Testis (tissue), 2 donors: ENCODE measurements at regions not wholly inside any gene's neighbourhood (a gene's known extent, or its start where the extent isn't known, plus 50 kb on each side); places are given as distances from the start of the nearest gene placed in this dataset.
"Not testable (repeated sequence)": the region's sequence is repeated elsewhere in the genome, so short reads cannot be mapped to it uniquely, and the experiment has no call there.

Source experiments
- DNase-seq: peaks from one replicate; pipeline ENCODE4 v3.0.0-alpha.2; 2019
- H3K27ac ChIP-seq, 2 donors: fragments of 200-600 bp; sonication (generic); one replicate each; pipeline ENCODE4 v1.5.1; 2019
- H3K27me3 ChIP-seq: fragments of 200-600 bp; sonication (generic); one replicate; pipeline ENCODE4 v1.5.1; 2019
- H3K36me3 ChIP-seq: fragments of 200-600 bp; sonication (generic); one replicate; pipeline ENCODE4 v1.5.1; 2017; ENCODE audit warnings: low read depth; ENCODE audit errors: missing control alignments
- H3K4me1 ChIP-seq: fragments of 200-600 bp; sonication (generic); one replicate; pipeline ENCODE4 v1.5.1; 2019
- H3K4me3 ChIP-seq, 2 donors: fragments of 200-600 bp; sonication (generic); one replicate each; pipeline ENCODE4 v1.5.1; 2017 to 2019
- H3K9me3 ChIP-seq: fragments of 200-600 bp; sonication (generic); one replicate; pipeline ENCODE4 v1.5.1; 2017
- CTCF ChIP-seq, 3 experiments: fragments of 450-650 bp in 2 of 3; fragments of 200-600 bp in 1 of 3; sonication (generic) in 1 of 3; IDR thresholded peaks; one replicate each; pipeline ENCODE4 v1.5.1; 2016 to 2019; ENCODE audit warnings: antibody characterized with exemption in 3 of 3, mild to moderate bottlenecking in 2 of 3, moderate library complexity in 1 of 3
- POLR2A ChIP-seq: fragments of 450-650 bp; IDR thresholded peaks from one replicate; pipeline ENCODE4 v1.6.1; 2017; ENCODE audit warnings: antibody characterized with exemption, mild to moderate bottlenecking, moderate library complexity
- WGBS, 2 donors: methylation state at CpG; one replicate each; pipeline ENCODE4 v1.1.5; 2018; 5-methylcytosine and 5-hydroxymethylcytosine counted together
- intact Hi-C: fragments of 100-400 bp; cut with DNase I; formaldehyde crosslinking; loops from one replicate; pipeline ENCODE4 v1.15.1; 2023; ENCODE audit warnings: low total_unique reads

GRCh38 chr5:164319161-164319560 lies 813.7 kb downstream of the MAT2B start:
- no peaks in the 10 kb centered on the region for H3K27me3 ChIP-seq
- no peaks in the 10 kb centered on the region for H3K36me3 ChIP-seq
- no peak for DNase-seq
- no peaks in the 10 kb centered on the region for H3K4me1 ChIP-seq
- no peak for TF ChIP-seq POLR2A
- no peak for TF ChIP-seq CTCF (IDR thresholded peaks at IDR 0.05)
- intact Hi-C loops = no loop called here
- no peak overlapping the region for H3K4me3 ChIP-seq
- no peak overlapping the region for H3K27ac ChIP-seq
- H3K9me3 ChIP-seq = no peaks in the 10 kb centered on the region
- WGBS, 2 donors = 77 to 83% methylated on average over 3 of the region's 3 CpGs

- H3K27me3 ChIP-seq = no peaks in the 10 kb centered on the region
- H3K9me3 ChIP-seq = no peaks in the 10 kb centered on the region
- 56 to 68% methylated on average over 2 of the region's 2 CpGs for WGBS, 2 donors
- TF ChIP-seq POLR2A = no peak
- TF ChIP-seq CTCF (IDR thresholded peaks at IDR 0.05) = no peak
- no peak for DNase-seq
- no peak overlapping the region for H3K4me3 ChIP-seq
- no peaks in the 10 kb centered on the region for H3K36me3 ChIP-seq
- intact Hi-C loops = no loop called here
- no peaks in the 10 kb centered on the region for H3K4me1 ChIP-seq
- H3K27ac ChIP-seq = no peak overlapping the region
Observed at GRCh38 chr5:164324239-164324638, 818.8 kb downstream of the MAT2B start.

GRCh38 chr5:164326219-164326618 lies 820.8 kb downstream of the MAT2B start:
- DNase-seq = no peak
- H3K27ac ChIP-seq = no peak overlapping the region
- intact Hi-C loops = no loop called here

GRCh38 chr5:164327166-164327565 lies 821.7 kb downstream of the MAT2B start:
- peak; percentile 20 for DNase-seq
- intact Hi-C loops, H3K9me3 ChIP-seq, H3K27ac ChIP-seq, H3K27me3 ChIP-seq, H3K4me3 ChIP-seq, H3K4me1 ChIP-seq, H3K36me3 ChIP-seq: not testable (repeated sequence)
- WGBS, 2 donors = 75 to 86% methylated on average over 5 of the region's 5 CpGs

More at GRCh38 chr5:164326219-164326618, 820.8 kb downstream of the MAT2B start:
- no peak overlapping the region for H3K4me3 ChIP-seq
- TF ChIP-seq POLR2A (no peak), CTCF (IDR thresholded peaks at IDR 0.05) (no peak)
- H3K27me3 ChIP-seq = no peaks in the 10 kb centered on the region
- no peaks in the 10 kb centered on the region for H3K9me3 ChIP-seq
- no peaks in the 10 kb centered on the region for H3K36me3 ChIP-seq
- H3K4me1 ChIP-seq = no peaks in the 10 kb centered on the region

- Histone ChIP-seq H3K27me3 (no peaks in the 10 kb centered on the region), H3K9me3 (no peaks in the 10 kb centered on the region), H3K36me3 (no peaks in the 10 kb centered on the region), H3K4me3 (no peak overlapping the region), H3K4me1 (no peaks in the 10 kb centered on the region), H3K27ac (no peak overlapping the region)
- TF ChIP-seq POLR2A = no peak
- no peak for TF ChIP-seq CTCF (IDR thresholded peaks at IDR 0.05)
- 76 to 79% methylated on average over 4 of the region's 4 CpGs for WGBS, 2 donors
- no peak for DNase-seq
- intact Hi-C loops = no loop called here
Observed at GRCh38 chr5:164332349-164333196, 827.2 kb downstream of the MAT2B start.
